Pancreas (tissue), 10 donors: ENCODE measurements at regions not wholly inside any gene's neighbourhood (a gene's known extent, or its start where the extent isn't known, plus 50 kb on each side); places are given as distances from the start of the nearest gene placed in this dataset.

Source experiments
- ATAC-seq, 4 donors: fragments of 200-7000 bp; cut with Tn5 transposase; one replicate each; pipeline versions ENCODE4 v1.8.0 to v1.9.1; 2020; ENCODE audit warnings: mild to moderate bottlenecking in 4 of 4, moderate library complexity in 4 of 4
- DNase-seq, 6 donors: peaks; one replicate each; pipeline ENCODE4 v3.0.0-alpha.2; 2020
- FAIRE-seq: peaks from 2 replicates; lab custom pipeline; 2012; peaks lifted over from hg19 to GRCh38; lab: Jason Lieb, UNC
- H3K27ac ChIP-seq, 4 donors: fragments of 200-600 bp; sonication (generic); 1 replicate in 3 of 4; 2 replicates in 1 of 4; pipeline versions ENCODE4 v1.5.0 to v1.8.0; 2020
- H3K27me3 ChIP-seq, 4 donors: fragments of 200-600 bp; one replicate each; pipeline ENCODE4 v1.8.0; 2021
- H3K36me3 ChIP-seq, 3 donors: fragments of 200-600 bp; sonication (generic) in 1 of 3; one replicate each; pipeline versions ENCODE4 v1.5.0 to v1.8.0; 2020 to 2021
- H3K4me1 ChIP-seq, 3 donors: fragments of 200-600 bp; one replicate each; pipeline ENCODE4 v1.8.0; 2021
- H3K4me3 ChIP-seq, 4 donors: fragments of 200-600 bp; sonication (generic) in 2 of 4; one replicate each; pipeline versions ENCODE4 v1.5.0 to v1.8.0; 2020 to 2021
- H3K9me3 ChIP-seq, 4 donors: fragments of 200-600 bp; one replicate each; pipeline ENCODE4 v1.8.0; 2021
- CTCF ChIP-seq, 4 donors: fragments of 200-600 bp; sonication (generic) in 3 of 4; IDR thresholded peaks; one replicate each; pipeline versions ENCODE4 v1.5.0 to v1.8.0; 2021; ENCODE audit warnings: antibody characterized with exemption in 4 of 4
- WGBS, 2 donors: extraction: QIAGEN DNeasy Blood & Tissue Kit; methylation state at CpG; one replicate each; pipeline ENCODE4 v1.1.7; 2013; 5-methylcytosine and 5-hydroxymethylcytosine counted together
- intact Hi-C, 3 donors: fragments of 100-400 bp; cut with DNase I; formaldehyde crosslinking; loops; one replicate each; pipeline versions ENCODE4 v1.11.1 to v1.14.2; 2022
- donor health status: healthy with polysubstance abuse.
- donor health status: DM: no; HTN: no; CAD: no; lungs with moderate emphysema.
- donor health status: DM: no; HTN: no; CAD: no.
- donor health status: control.
- donor health status: control.
- donor health status: Bipolar disorder and iron deficiency.
- donor health status: DM: yes; HTN: yes; CAD: no.
- donor health status: DM: no; HTN: no; CAD: no.
- donor health status: DM: no; HTN: no; CAD: no.
- donor health status: DM: yes; HTN: yes; CAD: no.

GRCh38 chr3:31196261-31196660, 301.8 kb upstream of the GADL1 start:
- Histone ChIP-seq H3K4me1 (no peaks in the 10 kb centered on the region), H3K9me3 (no peaks in the 10 kb centered on the region), H3K36me3 (no peaks in the 10 kb centered on the region), H3K4me3 (no peak overlapping the region), H3K27ac (no peak overlapping the region), H3K27me3 (no peaks in the 10 kb centered on the region)
- no peak for DNase-seq
- FAIRE-seq, result no peak
- intact Hi-C loops, result no loop called here
- no peak for ATAC-seq
- no peak for TF ChIP-seq CTCF (IDR thresholded peaks at IDR 0.05)

DNA sequence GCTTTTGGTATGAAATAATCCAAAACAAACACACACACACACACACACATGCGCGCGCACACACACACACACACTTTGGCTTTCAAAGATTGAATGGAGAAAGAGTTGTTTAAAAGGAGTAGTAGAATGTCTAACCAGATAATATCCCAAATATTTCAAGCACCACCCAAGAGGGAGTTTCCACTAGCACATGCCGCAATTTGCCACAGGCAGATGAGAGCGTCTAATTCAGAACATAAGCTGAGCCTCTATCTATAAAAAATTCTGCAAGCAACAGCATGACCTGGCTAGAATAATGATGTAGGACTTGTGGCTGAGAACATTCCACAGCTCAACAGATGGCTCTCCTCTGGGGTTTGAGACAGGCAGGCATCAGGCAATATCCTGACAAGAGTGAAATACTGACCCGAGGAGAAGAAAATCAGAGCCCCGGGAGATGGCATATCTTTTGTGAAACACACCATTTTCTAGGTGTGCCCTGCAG, 302.5 kb upstream of the GADL1 start:
- H3K27ac ChIP-seq, result no peak overlapping the region
- H3K27me3 ChIP-seq, result no peaks in the 10 kb centered on the region
- no peaks in the 10 kb centered on the region for H3K36me3 ChIP-seq
- no peaks in the 10 kb centered on the region for H3K9me3 ChIP-seq
- no peak for FAIRE-seq
- no peaks in the 10 kb centered on the region for H3K4me1 ChIP-seq
- no peak for TF ChIP-seq CTCF (IDR thresholded peaks at IDR 0.05)
- DNase-seq, result no peak
- no peak overlapping the region for H3K4me3 ChIP-seq
- WGBS, 2 donors, result 35 to 40% methylated on average over 7 of the region's 7 CpGs
- ATAC-seq, result peak; percentile 28 to 72 (median 53)
- intact Hi-C loops, result no loop called here

DNA sequence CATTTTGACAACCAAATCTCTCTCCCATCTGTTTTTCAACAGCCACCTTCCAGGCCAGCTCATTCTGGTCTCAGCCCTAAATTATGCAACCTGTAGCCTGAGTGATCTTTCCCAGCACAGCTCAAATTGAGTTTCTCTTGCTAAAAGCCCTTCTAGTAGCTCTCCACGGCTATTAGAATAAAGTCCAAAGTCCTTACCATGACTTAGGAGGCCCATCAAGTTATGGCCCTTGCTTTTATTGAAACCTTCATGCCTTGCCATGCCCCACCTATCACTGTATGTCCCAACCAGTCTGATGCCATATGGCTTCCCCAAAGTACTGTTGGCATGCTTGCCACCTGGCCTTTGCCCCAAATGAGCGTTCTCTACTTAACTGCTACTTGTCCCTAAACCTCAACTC, 303.5 kb upstream of the GADL1 start:
- FAIRE-seq (no peak), ATAC-seq (peak in 1 of 4 donors; percentile 47), DNase-seq (no peak)
- no peak for TF ChIP-seq CTCF (IDR thresholded peaks at IDR 0.05)
- H3K36me3 ChIP-seq, result no peaks in the 10 kb centered on the region
- no peak overlapping the region for H3K27ac ChIP-seq
- H3K27me3 ChIP-seq, result no peaks in the 10 kb centered on the region
- H3K4me1 ChIP-seq, result no peaks in the 10 kb centered on the region
- intact Hi-C loops, result no loop called here
- no peak overlapping the region for H3K4me3 ChIP-seq
- 70% methylated on average over 2 of the region's 2 CpGs for WGBS, 2 donors
- H3K9me3 ChIP-seq, result no peaks in the 10 kb centered on the region

DNA sequence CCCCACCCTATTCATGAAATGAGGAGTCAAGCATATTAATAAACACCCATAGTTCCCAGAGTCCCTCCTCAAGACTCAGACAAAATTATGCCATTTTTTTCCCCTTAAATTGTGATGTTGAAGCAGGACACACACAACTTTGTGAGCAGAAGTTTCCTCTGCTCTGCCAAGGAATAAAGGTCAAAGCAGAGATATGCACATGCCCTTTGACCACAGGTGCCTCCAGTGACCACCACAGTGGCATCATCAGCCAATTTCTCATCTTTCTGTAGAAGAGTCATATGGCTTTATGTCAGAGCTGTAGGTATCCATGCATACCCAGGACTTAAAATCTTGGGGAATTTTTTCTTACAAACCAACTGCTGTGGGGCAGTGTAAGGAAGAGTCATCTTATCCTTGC, 304.4 kb upstream of the GADL1 start:
- intact Hi-C loops, result no loop called here
- ATAC-seq (no peak), FAIRE-seq (no peak)

More for the DNA sequence above, 304.4 kb upstream of the GADL1 start:
- no peak overlapping the region for H3K27ac ChIP-seq
- no peak for DNase-seq
- H3K4me3 ChIP-seq, result no peak overlapping the region
- TF ChIP-seq CTCF (IDR thresholded peaks at IDR 0.05), result no peak
- no peaks in the 10 kb centered on the region for H3K9me3 ChIP-seq
- H3K36me3 ChIP-seq, result no peaks in the 10 kb centered on the region
- H3K27me3 ChIP-seq, result no peaks in the 10 kb centered on the region
- H3K4me1 ChIP-seq, result no peaks in the 10 kb centered on the region
